Left lung (tissue), 4 donors: ENCODE measurements at regions not wholly inside any gene's neighbourhood (a gene's known extent, or its start where the extent isn't known, plus 50 kb on each side); places are given as distances from the start of the nearest gene placed in this dataset.

Experiments used
- ATAC-seq: fragments of 200-7000 bp; cut with Tn5 transposase; one replicate; pipeline ENCODE4 v1.9.1; 2020; ENCODE audit warnings: moderate library complexity
- DNase-seq, 4 donors: peaks; one replicate each; pipeline ENCODE4 v3.0.0-alpha.2; 2013 to 2020
- H3K27ac ChIP-seq, 2 donors: fragments of 200-600 bp; sonication (generic) in 1 of 2; one replicate each; pipeline versions ENCODE4 v1.5.0 to v1.8.0; 2020 to 2021
- H3K27me3 ChIP-seq, 2 donors: fragments of 200-600 bp; sonication (generic) in 1 of 2; one replicate each; pipeline versions ENCODE4 v1.5.0 to v1.8.0; 2020 to 2021
- H3K36me3 ChIP-seq, 2 donors: fragments of 200-600 bp; sonication (generic) in 1 of 2; one replicate each; pipeline versions ENCODE4 v1.5.0 to v1.8.0; 2020 to 2021
- H3K4me1 ChIP-seq, 2 donors: fragments of 200-600 bp; one replicate each; pipeline ENCODE4 v1.8.0; 2021
- H3K4me3 ChIP-seq, 2 donors: fragments of 200-600 bp; sonication (generic) in 1 of 2; one replicate each; pipeline versions ENCODE4 v1.5.0 to v1.8.0; 2020 to 2021; ENCODE audit warnings: mild to moderate bottlenecking in 1 of 2
- H3K9me3 ChIP-seq, 2 donors: fragments of 200-600 bp; sonication (generic) in 1 of 2; one replicate each; pipeline versions ENCODE4 v1.5.0 to v1.8.0; 2020 to 2021
- CTCF ChIP-seq, 2 donors: fragments of 200-600 bp; sonication (generic) in 1 of 2; IDR thresholded peaks; one replicate each; pipeline versions ENCODE4 v1.5.0 to v1.8.0; 2021; ENCODE audit warnings: antibody characterized with exemption in 2 of 2
- intact Hi-C, 2 donors: fragments of 100-400 bp; cut with DNase I; formaldehyde crosslinking; loops; one replicate each; pipeline versions ENCODE4 v1.11.2 to v1.14.2; 2022
- donor health status: DM: no; HTN: yes; CAD: no.
- donor health status: DM: no; HTN: no; CAD: no.

GRCh38 chr12:92468358-92469020 is 234.3 kb upstream of the PLEKHG7 start:
- ATAC-seq = no peak
- no peak overlapping the region for H3K27ac ChIP-seq
- no peak for DNase-seq
- H3K36me3 ChIP-seq = no peaks in the 10 kb centered on the region
- no peak for TF ChIP-seq CTCF (IDR thresholded peaks at IDR 0.05)
- no peak overlapping the region for H3K4me3 ChIP-seq
- H3K27me3 ChIP-seq = no peaks in the 10 kb centered on the region
- H3K9me3 ChIP-seq = no peaks in the 10 kb centered on the region
- intact Hi-C loops = no loop called here
- no peaks in the 10 kb centered on the region for H3K4me1 ChIP-seq

DNA sequence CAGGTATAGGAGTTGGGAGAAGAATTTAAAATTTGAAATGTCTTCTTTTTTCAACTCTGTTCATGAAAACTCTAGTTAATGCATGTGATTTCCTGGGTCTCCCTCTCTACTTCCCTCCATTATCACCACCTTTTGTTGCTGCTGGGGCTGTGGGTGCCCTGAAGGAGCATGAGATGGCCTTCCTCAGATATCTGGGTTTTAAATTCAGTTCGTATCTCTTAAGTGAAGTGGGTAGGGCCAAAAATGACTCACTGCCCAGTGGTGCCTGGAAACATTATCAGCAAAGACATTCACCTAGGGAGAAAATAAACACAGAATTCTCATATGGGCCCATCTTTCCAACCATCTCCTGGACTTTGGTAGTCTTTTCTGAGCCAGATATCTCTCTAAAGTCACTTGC is 234.9 kb upstream of the PLEKHG7 start:
- intact Hi-C loops = no loop called here

DNA sequence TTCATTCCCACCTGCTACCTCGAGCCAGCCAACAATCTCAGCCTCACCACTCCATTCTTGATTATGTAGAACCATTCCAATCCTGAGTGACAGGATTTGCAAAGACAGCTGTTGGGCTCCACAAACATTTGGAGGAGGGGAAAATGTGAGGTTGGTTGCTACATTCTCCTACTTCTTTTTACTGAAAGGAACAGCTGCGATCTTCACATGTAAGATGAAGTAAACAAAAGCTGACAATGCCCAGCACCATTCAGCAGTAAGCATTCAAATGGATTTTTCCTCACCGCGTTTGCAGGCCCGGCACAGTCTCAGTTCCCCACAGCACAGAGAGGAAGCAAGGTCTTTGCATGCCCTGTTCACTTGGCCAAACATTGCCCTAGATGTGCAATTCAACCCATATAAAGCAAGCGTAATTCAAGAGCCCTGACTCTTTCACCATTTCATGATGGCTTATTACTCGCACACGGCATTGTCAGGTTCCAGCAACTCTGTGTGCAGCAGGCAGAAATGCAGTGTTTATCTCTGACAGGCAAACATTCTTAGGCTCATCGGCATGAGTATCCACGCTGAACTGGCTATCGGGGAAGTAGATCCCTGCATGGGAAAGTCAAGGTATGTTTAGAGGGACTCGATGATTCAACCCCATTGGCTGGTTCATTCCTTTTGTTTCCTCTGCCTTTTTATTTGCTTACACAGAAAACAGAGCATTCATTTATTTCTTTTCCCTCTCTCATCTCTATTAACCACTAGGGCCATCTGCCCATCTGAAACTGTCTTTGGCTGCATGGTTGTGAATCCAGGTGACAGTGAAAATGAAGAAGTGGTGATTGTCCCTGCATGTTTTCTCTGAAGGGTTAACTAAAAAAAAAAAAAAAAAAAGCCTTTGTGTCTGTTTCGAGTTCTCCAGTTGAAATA is 236.1 kb upstream of the PLEKHG7 start:
- Histone ChIP-seq H3K27me3 (no peaks in the 10 kb centered on the region), H3K36me3 (no peaks in the 10 kb centered on the region), H3K9me3 (no peaks in the 10 kb centered on the region), H3K4me1 (peaks cover 0 to 12% of the 10 kb centered on the region in 2 donors), H3K4me3 (no peak overlapping the region), H3K27ac (no peak overlapping the region)
- ATAC-seq = peak; percentile 63
- intact Hi-C loops = no loop called here
- peak in 3 of 4 donors; percentile 32 to 47 (median 37) for DNase-seq
- TF ChIP-seq CTCF (IDR thresholded peaks at IDR 0.05) = no peak

More for the DNA sequence above, 234.9 kb upstream of the PLEKHG7 start:
- Histone ChIP-seq H3K4me3 (no peak overlapping the region), H3K36me3 (no peaks in the 10 kb centered on the region), H3K9me3 (no peaks in the 10 kb centered on the region), H3K4me1 (peaks cover 0 to 2% of the 10 kb centered on the region in 2 donors), H3K27me3 (no peaks in the 10 kb centered on the region), H3K27ac (no peak overlapping the region)
- TF ChIP-seq CTCF (IDR thresholded peaks at IDR 0.05) = no peak
- ATAC-seq = no peak
- DNase-seq = no peak

- Histone ChIP-seq H3K4me3 (no peak overlapping the region), H3K4me1 (peaks cover 0 to 12% of the 10 kb centered on the region in 2 donors), H3K27ac (no peak overlapping the region), H3K36me3 (no peaks in the 10 kb centered on the region), H3K9me3 (no peaks in the 10 kb centered on the region), H3K27me3 (no peaks in the 10 kb centered on the region)
- no peak for TF ChIP-seq CTCF (IDR thresholded peaks at IDR 0.05)
- intact Hi-C loops = no loop called here
- DNase-seq (no peak), ATAC-seq (no peak)
These were observed 236.9 kb upstream of the PLEKHG7 start for GRCh38 chr12:92465786-92466295.

- Histone ChIP-seq H3K27ac (no peak overlapping the region), H3K4me3 (no peak overlapping the region), H3K9me3 (no peaks in the 10 kb centered on the region), H3K4me1 (peaks cover 0 to 12% of the 10 kb centered on the region in 2 donors), H3K36me3 (no peaks in the 10 kb centered on the region), H3K27me3 (no peaks in the 10 kb centered on the region)
- no peak for TF ChIP-seq CTCF (IDR thresholded peaks at IDR 0.05)
- intact Hi-C loops = no loop called here
- ATAC-seq (no peak), DNase-seq (no peak)
These were observed 237.9 kb upstream of the PLEKHG7 start for GRCh38 chr12:92464911-92465310.
